Transverse colon (tissue), 4 donors: ENCODE measurements at regions not wholly inside any gene's neighbourhood (a gene's known extent, or its start where the extent isn't known, plus 50 kb on each side); places are given as distances from the start of the nearest gene placed in this dataset.

Experiments used
- CTCF ChIP-seq, 5 experiments: fragments of 200-600 bp in 3 of 5; fragments of 450-650 bp in 2 of 5; sonication (generic) in 3 of 5; IDR thresholded peaks; 1 replicate in 2 of 5; 2 replicates in 3 of 5; pipeline ENCODE4 v1.5.1; 2016 to 2017; ENCODE audit warnings: antibody characterized with exemption in 5 of 5, inconsistent platforms in 3 of 5, mild to moderate bottlenecking in 2 of 5, moderate library complexity in 1 of 5
- EP300 ChIP-seq: sonication (generic); formaldehyde crosslinking; IDR thresholded peaks from one replicate; pipeline ENCODE4 v1.6.1; 2017; ENCODE audit warnings: antibody characterized with exemption, low read depth
- POLR2A ChIP-seq: fragments of 450-650 bp; IDR thresholded peaks from one replicate; pipeline ENCODE4 v1.6.1; 2016; ENCODE audit warnings: antibody characterized with exemption, mild to moderate bottlenecking, moderate library complexity
- POLR2AphosphoS5 ChIP-seq, 3 donors: sonication (generic); formaldehyde crosslinking; IDR thresholded peaks; one replicate each; pipeline ENCODE4 v1.6.1; 2016; ENCODE audit warnings: antibody characterized with exemption in 3 of 3

DNA sequence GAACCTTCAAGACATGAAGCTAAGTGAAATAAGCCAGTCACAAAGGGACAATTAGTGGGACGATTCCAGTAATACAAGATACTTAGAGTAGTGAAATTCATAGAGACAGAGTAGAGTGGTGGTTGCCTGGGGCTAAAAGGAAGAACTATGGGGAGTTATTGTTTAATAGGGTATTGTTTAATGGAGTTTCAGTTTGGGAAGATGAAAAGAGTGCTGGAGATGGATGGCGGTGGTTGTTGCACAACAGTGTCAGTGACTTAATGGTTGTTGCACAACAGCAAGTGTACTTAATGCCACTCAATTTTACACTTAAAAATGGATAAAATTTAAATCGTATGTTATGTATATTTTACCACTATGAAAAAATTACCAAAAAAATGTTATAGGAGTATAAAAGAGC is 209.7 kb upstream of the TENT5A start:
- TF ChIP-seq CTCF (IDR thresholded peaks at IDR 0.05) (no peak), POLR2AphosphoS5 (IDR thresholded peaks at IDR 0.05) (no peak), POLR2A (no peak), EP300 (no peak)
